Activated CD8-positive, alpha-beta T cell treated with anti-CD3 and anti-CD28 coated beads for 36 hours (primary cell): ENCODE measurements at regions not wholly inside any gene's neighbourhood (a gene's known extent, or its start where the extent isn't known, plus 50 kb on each side); places are given as distances from the start of the nearest gene placed in this dataset.

ENCODE experiments used
- ATAC-seq: fragments of 200-7000 bp; cut with Tn5 transposase; one replicate; pipeline ENCODE4 v1.10.0; 2021; ENCODE audit warnings: mild to moderate bottlenecking, moderate library complexity
- CTCF ChIA-PET: fragments of 350-600 bp; sonication (Branson Sonifier 250); formaldehyde crosslinking; loops from one replicate; lab custom pipeline; 2021; ENCODE audit warnings: antibody characterized with exemption; lab: Charles Lee
- POLR2A ChIA-PET: fragments of 350-600 bp; sonication (Branson Sonifier 250); formaldehyde crosslinking; loops from one replicate; lab custom pipeline; 2021; ENCODE audit warnings: antibody characterized with exemption; lab: Charles Lee
- DNase-seq: peaks from one replicate; pipeline ENCODE4 v3.0.0-alpha.2; 2020
- H3K27ac Mint-ChIP-seq: one replicate; pipeline ENCODE4 v1.8.0; 2021; ENCODE audit warnings: mild to moderate bottlenecking, mixed read lengths
- H3K27me3 Mint-ChIP-seq: one replicate; pipeline ENCODE4 v1.8.0; 2021; ENCODE audit warnings: mixed read lengths
- H3K36me3 Mint-ChIP-seq: one replicate; pipeline ENCODE4 v1.8.0; 2021; ENCODE audit warnings: low read depth, mixed read lengths
- H3K4me1 Mint-ChIP-seq: one replicate; pipeline ENCODE4 v1.8.0; 2021; ENCODE audit warnings: low read depth, mixed read lengths
- H3K4me3 Mint-ChIP-seq: one replicate; pipeline ENCODE4 v1.8.0; 2021; ENCODE audit warnings: mild to moderate bottlenecking, moderate library complexity, mixed read lengths
- H3K9me3 Mint-ChIP-seq: one replicate; pipeline ENCODE4 v1.8.0; 2021; ENCODE audit warnings: mixed read lengths
- CTCF ChIP-seq: fragments of 200-600 bp; IDR thresholded peaks from one replicate; pipeline ENCODE4 v1.8.0; 2022; ENCODE audit warnings: antibody characterized with exemption, mild to moderate bottlenecking
- intact Hi-C: fragments of 100-400 bp; cut with micrococcal nuclease; formaldehyde crosslinking; loops from one replicate; pipeline ENCODE4 v1.10.0; 2022

GRCh38 chr11:115739878-115740277 is 235.7 kb upstream of the CADM1 start:
- CTCF ChIA-PET: no interaction called here
- H3K36me3 Mint-ChIP-seq: no peaks in the 10 kb centered on the region
- H3K4me1 Mint-ChIP-seq: no peaks in the 10 kb centered on the region
- H3K27ac Mint-ChIP-seq: no peak overlapping the region
- no peak for DNase-seq
- no peak for ATAC-seq
- no peak overlapping the region for H3K4me3 Mint-ChIP-seq
- TF ChIP-seq CTCF: no peak
- H3K27me3 Mint-ChIP-seq: no peaks in the 10 kb centered on the region
- intact Hi-C loops: no loop called here
- POLR2A ChIA-PET: no interaction called here
- no peaks in the 10 kb centered on the region for H3K9me3 Mint-ChIP-seq

- no peaks in the 10 kb centered on the region for H3K27me3 Mint-ChIP-seq
- H3K4me1 Mint-ChIP-seq: no peaks in the 10 kb centered on the region
- H3K27ac Mint-ChIP-seq: no peak overlapping the region
- DNase-seq (no peak), ATAC-seq (no peak)
- TF ChIP-seq CTCF: no peak
- intact Hi-C loops: no loop called here
- H3K4me3 Mint-ChIP-seq: no peak overlapping the region
- H3K36me3 Mint-ChIP-seq: no peaks in the 10 kb centered on the region
- CTCF ChIA-PET: no interaction called here
- no peaks in the 10 kb centered on the region for H3K9me3 Mint-ChIP-seq
- POLR2A ChIA-PET: no interaction called here
These were observed 234.9 kb upstream of the CADM1 start for GRCh38 chr11:115739146-115739545.

- DNase-seq (no peak), ATAC-seq (no peak)
- Mint-ChIP-seq H3K9me3 (no peaks in the 10 kb centered on the region), H3K4me3 (no peak overlapping the region), H3K27ac (no peak overlapping the region), H3K27me3 (no peaks in the 10 kb centered on the region), H3K36me3 (no peaks in the 10 kb centered on the region), H3K4me1 (no peaks in the 10 kb centered on the region)
- intact Hi-C loops: no loop called here
- POLR2A ChIA-PET: no interaction called here
- CTCF ChIA-PET: no interaction called here
- no peak for TF ChIP-seq CTCF
These were observed 233.7 kb upstream of the CADM1 start for GRCh38 chr11:115737875-115738274.

GRCh38 chr11:115736146-115736545 is 231.9 kb upstream of the CADM1 start:
- H3K9me3 Mint-ChIP-seq: no peaks in the 10 kb centered on the region

GRCh38 chr11:115724666-115725065 is 220.5 kb upstream of the CADM1 start:
- Mint-ChIP-seq H3K36me3 (no peaks in the 10 kb centered on the region), H3K27ac (no peak overlapping the region), H3K27me3 (peaks cover 1% of the 10 kb centered on the region), H3K4me1 (no peaks in the 10 kb centered on the region), H3K9me3 (no peaks in the 10 kb centered on the region), H3K4me3 (no peak overlapping the region)
- DNase-seq (no peak), ATAC-seq (no peak)
- intact Hi-C loops: no loop called here
- ChIA-PET POLR2A (no interaction called here), CTCF (no interaction called here)
- TF ChIP-seq CTCF: no peak

More at GRCh38 chr11:115736146-115736545, 231.9 kb upstream of the CADM1 start:
- no peaks in the 10 kb centered on the region for H3K27me3 Mint-ChIP-seq
- ATAC-seq: no peak
- DNase-seq: no peak
- H3K27ac Mint-ChIP-seq: no peak overlapping the region
- CTCF ChIA-PET: no interaction called here
- no peak for TF ChIP-seq CTCF
- no peaks in the 10 kb centered on the region for H3K36me3 Mint-ChIP-seq
- H3K4me3 Mint-ChIP-seq: no peak overlapping the region
- POLR2A ChIA-PET: no interaction called here
- intact Hi-C loops: no loop called here
- no peaks in the 10 kb centered on the region for H3K4me1 Mint-ChIP-seq
